DOHH2 (cell line): ENCODE measurements at regions not wholly inside any gene's neighbourhood (a gene's known extent, or its start where the extent isn't known, plus 50 kb on each side); places are given as distances from the start of the nearest gene placed in this dataset.

Source experiments
- H3F3A ChIP-seq: fragments of 200-600 bp; sonication (generic), shearing (Covaris generic); 2 replicates; pipeline ENCODE4 v1.6.0; 2016; ENCODE audit warnings: antibody characterized with exemption, mild to moderate bottlenecking; ENCODE audit not compliant: control insufficient read depth, insufficient read depth
- H3K27ac ChIP-seq: fragments of 200-600 bp; sonication (generic); 2 replicates; pipeline ENCODE4 v1.5.1; 2014; ENCODE audit warnings: low read depth, mild to moderate bottlenecking, low read length, moderate library complexity
- H3K27me3 ChIP-seq: fragments of 200-600 bp; sonication (generic); 2 replicates; pipeline ENCODE4 v1.6.1; 2014; ENCODE audit warnings: mild to moderate bottlenecking, low read length, mixed read lengths; ENCODE audit not compliant: control insufficient read depth
- H3K36me3 ChIP-seq: fragments of 200-600 bp; sonication (generic); 2 replicates; pipeline ENCODE4 v1.6.1; 2014; ENCODE audit warnings: mild to moderate bottlenecking, low read length, moderate library complexity, mixed read lengths; ENCODE audit not compliant: control insufficient read depth
- H3K4me1 ChIP-seq: fragments of 200-600 bp; sonication (generic); 2 replicates; pipeline ENCODE4 v1.6.1; 2014; ENCODE audit warnings: mild to moderate bottlenecking, low read length, mixed read lengths; ENCODE audit not compliant: control insufficient read depth
- H3K4me2 ChIP-seq: fragments of 200-600 bp; sonication (generic); 2 replicates; pipeline ENCODE4 v1.6.0; 2014; ENCODE audit warnings: mild to moderate bottlenecking, low read length, moderate library complexity
- H3K4me3 ChIP-seq: fragments of 200-600 bp; sonication (generic); 2 replicates; pipeline ENCODE4 v1.5.1; 2014; ENCODE audit warnings: mild to moderate bottlenecking, low read length, mixed read lengths
- H3K79me2 ChIP-seq: fragments of 200-600 bp; sonication (generic); 2 replicates; pipeline ENCODE4 v1.6.1; 2014; ENCODE audit warnings: mild to moderate bottlenecking, low read length, mixed read lengths; ENCODE audit not compliant: control insufficient read depth
- H3K9me2 ChIP-seq: fragments of 200-600 bp; sonication (generic); replicated peaks from 2 replicates; pipeline ENCODE4 v1.6.1; 2014; ENCODE audit warnings: mild to moderate bottlenecking, low read length, mixed read lengths; ENCODE audit not compliant: control insufficient read depth
- H3K9me3 ChIP-seq: fragments of 200-600 bp; sonication (generic); 2 replicates; pipeline ENCODE4 v1.6.1; 2014; ENCODE audit warnings: antibody characterized with exemption, low read length, mixed read lengths; ENCODE audit not compliant: control insufficient read depth, insufficient read depth
- H4K20me1 ChIP-seq: fragments of 200-600 bp; sonication (generic); 2 replicates; pipeline ENCODE4 v1.6.0; 2014; ENCODE audit warnings: low read depth, mild to moderate bottlenecking, antibody characterized with exemption, low read length, moderate library complexity; ENCODE audit not compliant: control insufficient read depth, insufficient read depth
- EZH2phosphoT487 ChIP-seq: fragments of 200-600 bp; sonication (generic); IDR thresholded peaks from 2 replicates; pipeline ENCODE4 v1.6.1; 2017; ENCODE audit warnings: borderline replicate concordance, mild to moderate bottlenecking, antibody characterized with exemption, low read length, moderate library complexity, mixed read lengths
- TF ChIP-seq, protein P1 (sequence below): fragments of 200-600 bp; sonication (generic); IDR thresholded peaks from one replicate; pipeline ENCODE4 v1.5.1; 2014; ENCODE audit warnings: antibody characterized with exemption, mild to moderate bottlenecking, low read depth, low read length; ENCODE audit not compliant: poor library complexity, severe bottlenecking

DNA sequence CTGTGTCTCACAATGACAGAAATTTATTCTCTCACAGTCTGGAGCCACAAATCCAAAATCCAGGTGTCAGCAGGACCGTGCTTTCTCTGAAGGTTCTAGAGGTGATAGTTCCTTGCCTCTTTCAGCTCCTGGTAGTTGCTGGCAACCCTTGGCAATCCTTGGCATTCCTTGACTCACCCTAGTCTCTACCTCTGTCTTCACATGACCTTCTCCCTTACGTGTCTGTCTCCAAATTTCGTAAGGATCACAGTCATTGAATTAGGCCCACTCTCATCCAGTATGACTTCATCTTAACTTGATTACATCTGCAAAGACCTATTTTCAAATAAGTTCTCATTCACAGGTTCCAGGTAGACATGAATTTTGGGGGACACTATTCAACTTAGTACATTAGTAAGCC lies 143.1 kb downstream of the CEP57L1 start:
- H3K4me3 ChIP-seq = no peak overlapping the region
- no peak overlapping the region for H3K27ac ChIP-seq
- H3K79me2 ChIP-seq = no peaks in the 10 kb centered on the region
- no peaks in the 10 kb centered on the region for H3K4me1 ChIP-seq
- H3K36me3 ChIP-seq = no peaks in the 10 kb centered on the region
- no peaks in the 10 kb centered on the region for H3K9me2 ChIP-seq
- peaks cover 9% of the 10 kb centered on the region; the same call in 1 of the 2 replicates for H3K27me3 ChIP-seq
- no peaks in the 10 kb centered on the region for H4K20me1 ChIP-seq
- TF ChIP-seq EZH2phosphoT487 = no peak
- TF ChIP-seq, protein P1, sequence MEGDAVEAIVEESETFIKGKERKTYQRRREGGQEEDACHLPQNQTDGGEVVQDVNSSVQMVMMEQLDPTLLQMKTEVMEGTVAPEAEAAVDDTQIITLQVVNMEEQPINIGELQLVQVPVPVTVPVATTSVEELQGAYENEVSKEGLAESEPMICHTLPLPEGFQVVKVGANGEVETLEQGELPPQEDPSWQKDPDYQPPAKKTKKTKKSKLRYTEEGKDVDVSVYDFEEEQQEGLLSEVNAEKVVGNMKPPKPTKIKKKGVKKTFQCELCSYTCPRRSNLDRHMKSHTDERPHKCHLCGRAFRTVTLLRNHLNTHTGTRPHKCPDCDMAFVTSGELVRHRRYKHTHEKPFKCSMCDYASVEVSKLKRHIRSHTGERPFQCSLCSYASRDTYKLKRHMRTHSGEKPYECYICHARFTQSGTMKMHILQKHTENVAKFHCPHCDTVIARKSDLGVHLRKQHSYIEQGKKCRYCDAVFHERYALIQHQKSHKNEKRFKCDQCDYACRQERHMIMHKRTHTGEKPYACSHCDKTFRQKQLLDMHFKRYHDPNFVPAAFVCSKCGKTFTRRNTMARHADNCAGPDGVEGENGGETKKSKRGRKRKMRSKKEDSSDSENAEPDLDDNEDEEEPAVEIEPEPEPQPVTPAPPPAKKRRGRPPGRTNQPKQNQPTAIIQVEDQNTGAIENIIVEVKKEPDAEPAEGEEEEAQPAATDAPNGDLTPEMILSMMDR = no peak
- H3K9me3 ChIP-seq = no peaks in the 10 kb centered on the region
- no peak overlapping the region for H3K4me2 ChIP-seq
- H3F3A ChIP-seq = no peaks in the 10 kb centered on the region

DNA sequence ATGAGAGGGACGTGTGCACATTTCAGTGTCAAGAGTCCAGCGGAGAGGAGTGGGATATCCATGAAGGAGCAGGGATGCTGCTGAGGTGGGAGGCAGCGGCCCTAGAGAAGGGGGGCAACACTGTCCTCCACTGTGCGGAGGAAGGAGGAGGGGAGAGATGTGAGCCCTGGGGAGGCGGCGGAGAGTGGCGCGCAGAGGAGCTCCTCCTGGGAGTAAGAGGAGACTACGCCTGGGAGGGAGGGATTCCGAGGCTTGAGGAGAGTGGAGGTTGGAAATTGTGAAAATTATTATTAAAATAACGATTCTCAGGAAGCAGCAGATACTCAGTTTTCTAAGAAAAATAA lies 142.7 kb downstream of the CEP57L1 start:
- H3K9me3 ChIP-seq = no peaks in the 10 kb centered on the region
- no peaks in the 10 kb centered on the region for H3K79me2 ChIP-seq
- no peak overlapping the region for H3K27ac ChIP-seq
- no peaks in the 10 kb centered on the region for H3K9me2 ChIP-seq
- no peak overlapping the region for H3K4me3 ChIP-seq
- H3K4me2 ChIP-seq = no peak overlapping the region
- no peaks in the 10 kb centered on the region for H4K20me1 ChIP-seq
- H3K27me3 ChIP-seq = peaks cover 9% of the 10 kb centered on the region; the same call in 1 of the 2 replicates
- H3K4me1 ChIP-seq = no peaks in the 10 kb centered on the region
- no peaks in the 10 kb centered on the region for H3F3A ChIP-seq
- TF ChIP-seq, protein P1 = no peak
- no peak for TF ChIP-seq EZH2phosphoT487
- H3K36me3 ChIP-seq = no peaks in the 10 kb centered on the region

DNA sequence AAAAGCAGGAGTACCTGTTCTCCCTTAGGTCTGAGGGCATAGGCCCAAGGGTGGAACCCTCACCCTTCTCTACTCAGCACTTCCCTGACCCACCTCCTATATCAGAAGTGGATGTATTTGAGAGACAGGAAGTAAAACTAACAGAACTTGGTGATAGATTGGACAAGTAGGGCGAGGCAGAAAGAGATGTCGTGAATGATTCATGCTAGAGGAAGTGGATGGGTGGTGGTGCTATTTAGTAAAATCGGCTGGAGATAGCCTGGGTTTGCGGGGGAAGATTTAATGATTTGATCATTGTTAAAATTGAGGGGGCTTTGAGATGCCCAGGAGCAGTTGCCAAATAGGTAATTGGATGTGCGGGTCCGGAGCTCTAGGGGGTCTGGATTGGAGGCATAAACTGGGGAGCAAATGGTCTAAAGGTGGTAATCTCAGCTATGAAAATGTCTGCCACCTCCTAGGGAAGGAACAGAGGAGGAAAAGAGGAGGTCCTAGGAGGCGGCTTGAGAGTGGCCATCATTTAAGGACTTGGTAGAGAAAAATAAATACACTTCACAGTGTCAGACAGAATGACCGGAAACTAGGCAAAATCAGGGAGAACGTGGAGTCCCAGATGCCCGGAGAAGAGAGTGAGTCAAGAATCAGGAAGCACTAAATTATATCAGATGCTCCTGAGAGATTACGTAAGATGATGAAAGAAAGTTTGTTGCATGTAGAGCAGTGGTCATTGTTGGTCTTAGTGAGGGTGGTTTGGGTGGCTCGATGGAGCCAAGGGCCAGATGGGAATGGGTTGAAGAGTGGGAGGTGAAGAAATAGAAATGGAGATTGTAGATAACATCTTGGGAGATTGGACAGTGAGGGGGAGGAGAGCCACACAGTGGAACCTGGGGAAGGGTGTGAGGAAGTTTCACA lies 142.0 kb downstream of the CEP57L1 start:
- Histone ChIP-seq H3K9me2 (no peaks in the 10 kb centered on the region), H3K79me2 (no peaks in the 10 kb centered on the region), H4K20me1 (no peaks in the 10 kb centered on the region), H3K9me3 (no peaks in the 10 kb centered on the region), H3K4me1 (no peaks in the 10 kb centered on the region), H3K27me3 (peaks cover 5% of the 10 kb centered on the region; the same call in 1 of the 2 replicates), H3K4me3 (no peak overlapping the region), H3K4me2 (no peak overlapping the region), H3K27ac (no peak overlapping the region), H3K36me3 (no peaks in the 10 kb centered on the region), H3F3A (no peaks in the 10 kb centered on the region)
- no peak for TF ChIP-seq EZH2phosphoT487
- TF ChIP-seq, protein P1 = no peak
